IMR-90 (cell line): ENCODE measurements at regions not wholly inside any gene's neighbourhood (a gene's known extent, or its start where the extent isn't known, plus 50 kb on each side); places are given as distances from the start of the nearest gene placed in this dataset.

Source experiments
- BHLHE40 ChIP-seq: fragments of 150-350 bp; IDR thresholded peaks from 2 replicates; pipeline ENCODE4 v1.6.1; 2016; ENCODE audit warnings: mild to moderate bottlenecking, low read depth, low read length
- CHD1 ChIP-seq: IDR thresholded peaks from 2 replicates; pipeline ENCODE4 v1.6.1; 2012; ENCODE audit warnings: low read depth, low read length, improper control_type of control experiment
- FOS ChIP-seq: fragments of 150-350 bp; IDR thresholded peaks from 2 replicates; pipeline ENCODE4 v1.6.1; 2016; ENCODE audit warnings: low read depth, low read length
- MAFK ChIP-seq: IDR thresholded peaks from 2 replicates; pipeline ENCODE4 v1.6.1; 2012; ENCODE audit warnings: low read depth, low read length, improper control_type of control experiment
- MXI1 ChIP-seq: IDR thresholded peaks from 2 replicates; pipeline ENCODE4 v1.6.1; 2012; ENCODE audit warnings: low read depth, mild to moderate bottlenecking, low read length, moderate library complexity, borderline replicate concordance
- RCOR1 ChIP-seq: IDR thresholded peaks from 2 replicates; pipeline ENCODE4 v1.6.1; 2012; ENCODE audit warnings: mild to moderate bottlenecking, low read length, improper control_type of control experiment; ENCODE audit not compliant: insufficient replicate concordance
- SMC3 ChIP-seq: fragments of 150-350 bp; IDR thresholded peaks from 2 replicates; pipeline ENCODE4 v1.6.1; 2016; ENCODE audit warnings: low read depth, mild to moderate bottlenecking, antibody characterized with exemption, low read length, moderate library complexity
- TF ChIP-seq, protein P1 (sequence below): fragments of 150-350 bp; IDR thresholded peaks from 2 replicates; pipeline ENCODE4 v1.6.1; 2017; ENCODE audit warnings: mild to moderate bottlenecking, antibody characterized with exemption, low read length, low read depth

DNA sequence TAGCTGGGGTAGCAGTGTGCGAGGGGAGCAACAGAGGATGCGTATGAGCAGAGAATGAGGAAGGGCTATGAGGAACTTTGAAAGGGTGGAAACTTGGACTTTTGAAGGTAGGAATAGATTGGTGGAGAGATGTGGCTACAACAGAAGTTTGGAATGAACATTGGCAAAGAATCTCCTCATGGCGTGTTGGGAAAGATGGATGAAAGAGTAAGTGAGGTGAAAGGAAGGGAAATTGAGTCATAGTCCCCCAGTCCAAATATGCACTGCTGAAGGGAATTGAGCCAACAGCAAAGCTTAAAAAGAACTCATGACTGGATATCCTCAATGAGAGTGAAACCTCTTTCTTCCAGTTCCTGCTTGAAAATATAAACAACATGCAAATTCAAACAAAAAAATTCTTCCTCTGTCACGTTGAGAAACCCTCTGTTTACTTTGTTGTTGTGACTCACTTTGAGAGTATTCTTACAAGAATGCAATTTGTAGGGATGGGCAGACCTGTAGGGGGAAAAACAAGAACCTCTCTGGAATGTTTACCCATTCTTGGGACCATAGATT lies 313.2 kb upstream of the KCNJ16 start (continued):
- TF ChIP-seq, protein P1, sequence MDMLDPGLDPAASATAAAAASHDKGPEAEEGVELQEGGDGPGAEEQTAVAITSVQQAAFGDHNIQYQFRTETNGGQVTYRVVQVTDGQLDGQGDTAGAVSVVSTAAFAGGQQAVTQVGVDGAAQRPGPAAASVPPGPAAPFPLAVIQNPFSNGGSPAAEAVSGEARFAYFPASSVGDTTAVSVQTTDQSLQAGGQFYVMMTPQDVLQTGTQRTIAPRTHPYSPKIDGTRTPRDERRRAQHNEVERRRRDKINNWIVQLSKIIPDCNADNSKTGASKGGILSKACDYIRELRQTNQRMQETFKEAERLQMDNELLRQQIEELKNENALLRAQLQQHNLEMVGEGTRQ: peak; percentile 65; the same call in 1 of the 2 replicates
- TF ChIP-seq RCOR1 (peak; percentile 62), SMC3 (no peak; the same call in 1 of the 2 replicates), MAFK (peak; percentile 30), CHD1 (no peak), BHLHE40 (peak; percentile 69; the same call in 1 of the 2 replicates), FOS (peak; percentile 81; the same call in 1 of the 2 replicates), MXI1 (no peak)
